Esophagus muscularis mucosa (tissue), 4 donors: ENCODE measurements at regions not wholly inside any gene's neighbourhood (a gene's known extent, or its start where the extent isn't known, plus 50 kb on each side); places are given as distances from the start of the nearest gene placed in this dataset.

Experiments used
- DNase-seq: peaks from one replicate; pipeline ENCODE4 v3.0.0-alpha.2; 2017; ENCODE audit errors: extremely low spot score
- H3K27ac ChIP-seq, 4 donors: fragments of 200-600 bp; sonication (generic); replicated peaks in 1 of 4; 1 replicate in 3 of 4; 2 replicates in 1 of 4; pipeline ENCODE4 v1.5.1; 2016 to 2019; ENCODE audit warnings: mild to moderate bottlenecking in 1 of 4
- H3K27me3 ChIP-seq, 4 donors: fragments of 200-600 bp; sonication (generic); one replicate each; pipeline versions ENCODE4 v1.5.1 to v1.6.0; 2016 to 2019
- H3K36me3 ChIP-seq, 4 donors: fragments of 200-600 bp; sonication (generic); one replicate each; pipeline ENCODE4 v1.5.1; 2016 to 2019
- H3K4me1 ChIP-seq, 4 donors: fragments of 200-600 bp; sonication (generic); one replicate each; pipeline ENCODE4 v1.5.1; 2016 to 2019
- H3K4me3 ChIP-seq, 4 donors: fragments of 200-600 bp; sonication (generic); 1 replicate in 2 of 4; 2 replicates in 2 of 4; pipeline ENCODE4 v1.5.1; 2016 to 2019; ENCODE audit warnings: mild to moderate bottlenecking in 4 of 4, moderate library complexity in 1 of 4
- H3K9me3 ChIP-seq, 4 donors: fragments of 200-600 bp; sonication (generic); 1 replicate in 3 of 4; 2 replicates in 1 of 4; pipeline ENCODE4 v1.5.1; 2016 to 2019
- CTCF ChIP-seq, 3 experiments: fragments of 200-600 bp in 2 of 3; fragments of 450-650 bp in 1 of 3; sonication (generic) in 2 of 3; IDR thresholded peaks; one replicate each; pipeline ENCODE4 v1.5.1; 2017 to 2019; ENCODE audit warnings: antibody characterized with exemption in 3 of 3, mild to moderate bottlenecking in 2 of 3, moderate library complexity in 1 of 3
- EP300 ChIP-seq: sonication (generic); formaldehyde crosslinking; IDR thresholded peaks from one replicate; pipeline ENCODE4 v1.6.1; 2017; ENCODE audit warnings: antibody characterized with exemption
- POLR2A ChIP-seq: fragments of 450-650 bp; IDR thresholded peaks from one replicate; pipeline ENCODE4 v1.6.1; 2017; ENCODE audit warnings: antibody characterized with exemption, moderate library complexity, mild to moderate bottlenecking, low read depth
- POLR2AphosphoS5 ChIP-seq, 2 donors: sonication (generic); formaldehyde crosslinking; IDR thresholded peaks; one replicate each; pipeline ENCODE4 v1.6.1; 2017; ENCODE audit warnings: antibody characterized with exemption in 2 of 2
- WGBS: methylation state at CpG from one replicate; pipeline ENCODE4 v1.1.5; 2018; 5-methylcytosine and 5-hydroxymethylcytosine counted together
- intact Hi-C: fragments of 100-400 bp; cut with DNase I; formaldehyde crosslinking; loops from one replicate; pipeline ENCODE4 v1.15.1; 2023

- intact Hi-C loops = no loop called here
- H3K9me3 ChIP-seq = no peaks in the 10 kb centered on the region
- TF ChIP-seq EP300 (no peak), POLR2AphosphoS5 (IDR thresholded peaks at IDR 0.05) (no peak), POLR2A (no peak), CTCF (IDR thresholded peaks at IDR 0.05) (no peak)
- H3K27me3 ChIP-seq = peaks cover 0 to 4% (median 0%) of the 10 kb centered on the region in 4 donors
- no peak overlapping the region for H3K4me3 ChIP-seq
- 75% methylated on average over 11 of the region's 11 CpGs for WGBS
- no peak overlapping the region for H3K27ac ChIP-seq
- DNase-seq = no peak
- H3K4me1 ChIP-seq = no peaks in the 10 kb centered on the region
- no peaks in the 10 kb centered on the region for H3K36me3 ChIP-seq
Observed at GRCh38 chr2:104702031-104702850, 151.7 kb upstream of the POU3F3 start.

- WGBS = 73% methylated on average over 8 of the region's 8 CpGs
- intact Hi-C loops = no loop called here
- no peaks in the 10 kb centered on the region for H3K36me3 ChIP-seq
- H3K4me3 ChIP-seq = no peak overlapping the region
- no peak for DNase-seq
- TF ChIP-seq POLR2AphosphoS5 (IDR thresholded peaks at IDR 0.05) = no peak
- no peak for TF ChIP-seq POLR2A
- TF ChIP-seq CTCF (IDR thresholded peaks at IDR 0.05) = no peak
- no peak for TF ChIP-seq EP300
- H3K4me1 ChIP-seq = no peaks in the 10 kb centered on the region
- no peaks in the 10 kb centered on the region for H3K9me3 ChIP-seq
- no peak overlapping the region for H3K27ac ChIP-seq
- peaks cover 0 to 4% (median 0%) of the 10 kb centered on the region in 4 donors for H3K27me3 ChIP-seq
Observed at GRCh38 chr2:104703669-104704068, 150.2 kb upstream of the POU3F3 start.

- no peak overlapping the region for H3K4me3 ChIP-seq
- no peak overlapping the region for H3K27ac ChIP-seq
- H3K4me1 ChIP-seq = no peaks in the 10 kb centered on the region
- WGBS = 81% methylated on average over 16 of the region's 16 CpGs
- peaks cover 0 to 4% (median 0%) of the 10 kb centered on the region in 4 donors for H3K27me3 ChIP-seq
- H3K36me3 ChIP-seq = no peaks in the 10 kb centered on the region
- H3K9me3 ChIP-seq = no peaks in the 10 kb centered on the region
- TF ChIP-seq POLR2AphosphoS5 (IDR thresholded peaks at IDR 0.05) (no peak), POLR2A (no peak), CTCF (IDR thresholded peaks at IDR 0.05) (no peak), EP300 (no peak)
- intact Hi-C loops = no loop called here
- no peak for DNase-seq
Observed at GRCh38 chr2:104704496-104705245, 149.2 kb upstream of the POU3F3 start.

GRCh38 chr2:104707056-104707455 lies 146.9 kb upstream of the POU3F3 start:
- intact Hi-C loops = no loop called here
- 75% methylated on average over 5 of the region's 5 CpGs for WGBS

GRCh38 chr2:104708967-104709366 lies 144.9 kb upstream of the POU3F3 start:
- DNase-seq = no peak
- Histone ChIP-seq H3K9me3 (no peaks in the 10 kb centered on the region), H3K4me1 (no peaks in the 10 kb centered on the region), H3K27me3 (no peaks in the 10 kb centered on the region), H3K4me3 (no peak overlapping the region), H3K27ac (no peak overlapping the region), H3K36me3 (no peaks in the 10 kb centered on the region)
- TF ChIP-seq EP300 = no peak
- TF ChIP-seq POLR2AphosphoS5 (IDR thresholded peaks at IDR 0.05) = no peak
- TF ChIP-seq CTCF (IDR thresholded peaks at IDR 0.05) = no peak
- TF ChIP-seq POLR2A = no peak
- 84% methylated on average over 3 of the region's 3 CpGs for WGBS
- intact Hi-C loops = no loop called here

More at GRCh38 chr2:104707056-104707455, 146.9 kb upstream of the POU3F3 start:
- no peak for DNase-seq
- Histone ChIP-seq H3K4me1 (no peaks in the 10 kb centered on the region), H3K4me3 (no peak overlapping the region), H3K27me3 (no peaks in the 10 kb centered on the region), H3K9me3 (no peaks in the 10 kb centered on the region), H3K27ac (no peak overlapping the region), H3K36me3 (no peaks in the 10 kb centered on the region)
- no peak for TF ChIP-seq POLR2AphosphoS5 (IDR thresholded peaks at IDR 0.05)
- no peak for TF ChIP-seq POLR2A
